ENCODE measurements at regions not wholly inside any gene's neighbourhood (a gene's known extent, or its start where the extent isn't known, plus 50 kb on each side); places are given as distances from the start of the nearest gene placed in this dataset.

- H3K36me3 ChIP-seq (ENCODE audit: control insufficient read depth, insufficient read depth, low read length): no peaks in the 10 kb centered on the region
- no peaks in the 10 kb centered on the region for H3K4me1 ChIP-seq (ENCODE audit: control insufficient read depth, insufficient read depth, low read length)
- no peak overlapping the region for H3K4me3 ChIP-seq (ENCODE audit: low read length)
- Mint-ChIP-seq H3K27me3 (ENCODE audit: low read depth in 2 of 2) (no peaks in the 10 kb centered on the region), H3K9me3 (peaks cover 3 to 10% of the 10 kb centered on the region in 2 donors), H3K4me1 (no peaks in the 10 kb centered on the region), H3K27ac (no peak overlapping the region), H3K4me3 (no peak overlapping the region), H3K36me3 (no peaks in the 10 kb centered on the region)
- no peak overlapping the region for H3K27ac ChIP-seq (ENCODE audit: low read length)
- no peak for ATAC-seq
- no peak for DNase-seq
- no peak for TF ChIP-seq CTCF (IDR thresholded peaks at IDR 0.05)
- intact Hi-C loops (cut with micrococcal nuclease): no loop called here
- no peaks in the 10 kb centered on the region for H3K27me3 ChIP-seq (ENCODE audit: control insufficient read depth, insufficient read depth, low read length)
- 79% methylated on average over 1 of the region's 1 CpG for WGBS (ENCODE audit: insufficient coverage)
- no peaks in the 10 kb centered on the region for H3K9me3 ChIP-seq (ENCODE audit: control insufficient read depth, insufficient read depth, low read length)
These were observed 726.9 kb downstream of the TNS3 start for GRCh38 chr7:46854958-46855473.

- peaks cover 3 to 11% of the 10 kb centered on the region in 2 donors for H3K9me3 Mint-ChIP-seq
- no peak overlapping the region for H3K27ac Mint-ChIP-seq
- no peak overlapping the region for H3K4me3 Mint-ChIP-seq
- Histone ChIP-seq H3K27ac (ENCODE audit: low read length) (no peak overlapping the region), H3K36me3 (ENCODE audit: control insufficient read depth, insufficient read depth, low read length) (no peaks in the 10 kb centered on the region), H3K4me3 (ENCODE audit: low read length) (no peak overlapping the region), H3K9me3 (ENCODE audit: control insufficient read depth, insufficient read depth, low read length) (no peaks in the 10 kb centered on the region), H3K27me3 (ENCODE audit: control insufficient read depth, insufficient read depth, low read length) (no peaks in the 10 kb centered on the region), H3K4me1 (ENCODE audit: control insufficient read depth, insufficient read depth, low read length) (no peaks in the 10 kb centered on the region)
- TF ChIP-seq CTCF (IDR thresholded peaks at IDR 0.05): no peak
- no peaks in the 10 kb centered on the region for H3K36me3 Mint-ChIP-seq
- no peak for DNase-seq
- no peak for ATAC-seq
- WGBS (ENCODE audit: insufficient coverage): 61% methylated on average over 1 of the region's 1 CpG
- no peaks in the 10 kb centered on the region for H3K4me1 Mint-ChIP-seq
- H3K27me3 Mint-ChIP-seq (ENCODE audit: low read depth in 2 of 2): no peaks in the 10 kb centered on the region
- intact Hi-C loops (cut with micrococcal nuclease): no loop called here
These were observed 728.5 kb downstream of the TNS3 start for GRCh38 chr7:46853451-46853850.

GRCh38 chr7:46852795-46853194, 729.1 kb downstream of the TNS3 start:
- H3K27me3 ChIP-seq (ENCODE audit: control insufficient read depth, insufficient read depth, low read length): no peaks in the 10 kb centered on the region
- H3K4me3 Mint-ChIP-seq: no peak overlapping the region
- no peak for TF ChIP-seq CTCF (IDR thresholded peaks at IDR 0.05)
- peaks cover 3 to 10% of the 10 kb centered on the region in 2 donors for H3K9me3 Mint-ChIP-seq
- H3K27me3 Mint-ChIP-seq (ENCODE audit: low read depth in 2 of 2): no peaks in the 10 kb centered on the region
- H3K27ac Mint-ChIP-seq: no peak overlapping the region
- H3K36me3 Mint-ChIP-seq: no peaks in the 10 kb centered on the region
- no peaks in the 10 kb centered on the region for H3K36me3 ChIP-seq (ENCODE audit: control insufficient read depth, insufficient read depth, low read length)
- no peaks in the 10 kb centered on the region for H3K4me1 Mint-ChIP-seq
- DNase-seq (no peak), ATAC-seq (no peak)
- no peak overlapping the region for H3K27ac ChIP-seq (ENCODE audit: low read length)
- no peaks in the 10 kb centered on the region for H3K4me1 ChIP-seq (ENCODE audit: control insufficient read depth, insufficient read depth, low read length)
- no peaks in the 10 kb centered on the region for H3K9me3 ChIP-seq (ENCODE audit: control insufficient read depth, insufficient read depth, low read length)
- intact Hi-C loops (cut with micrococcal nuclease): no loop called here
- no peak overlapping the region for H3K4me3 ChIP-seq (ENCODE audit: low read length)
- WGBS (ENCODE audit: insufficient coverage): 80% methylated on average over 2 of the region's 3 CpGs

GRCh38 chr7:46850563-46851330, 731.2 kb downstream of the TNS3 start:
- 86% methylated on average over 8 of the region's 10 CpGs for WGBS (ENCODE audit: insufficient coverage)
- no peak overlapping the region for H3K4me3 ChIP-seq (ENCODE audit: low read length)
- ATAC-seq: no peak
- intact Hi-C loops (cut with micrococcal nuclease): no loop called here
- no peaks in the 10 kb centered on the region for H3K4me1 ChIP-seq (ENCODE audit: control insufficient read depth, insufficient read depth, low read length)
- no peaks in the 10 kb centered on the region for H3K4me1 Mint-ChIP-seq
- no peak overlapping the region for H3K27ac ChIP-seq (ENCODE audit: low read length)
- no peaks in the 10 kb centered on the region for H3K36me3 Mint-ChIP-seq
- H3K27me3 ChIP-seq (ENCODE audit: control insufficient read depth, insufficient read depth, low read length): no peaks in the 10 kb centered on the region
- no peaks in the 10 kb centered on the region for H3K9me3 ChIP-seq (ENCODE audit: control insufficient read depth, insufficient read depth, low read length)
- TF ChIP-seq CTCF (IDR thresholded peaks at IDR 0.05): no peak
- no peaks in the 10 kb centered on the region for H3K27me3 Mint-ChIP-seq (ENCODE audit: low read depth in 2 of 2)
- no peak overlapping the region for H3K27ac Mint-ChIP-seq
- H3K9me3 Mint-ChIP-seq: peaks cover 3 to 14% of the 10 kb centered on the region in 2 donors
- no peak for DNase-seq
- H3K36me3 ChIP-seq (ENCODE audit: control insufficient read depth, insufficient read depth, low read length): no peaks in the 10 kb centered on the region
- H3K4me3 Mint-ChIP-seq: no peak overlapping the region

Data from natural killer cell (primary cell).